GM23248 (cell line): ENCODE measurements at regions not wholly inside any gene's neighbourhood (a gene's known extent, or its start where the extent isn't known, plus 50 kb on each side); places are given as distances from the start of the nearest gene placed in this dataset.

Experiments used
- EZH2 ChIP-seq: fragments of 200-600 bp; sonication (generic); IDR thresholded peaks from 2 replicates; pipeline ENCODE4 v1.6.1; 2018; ENCODE audit warnings: antibody characterized with exemption, mild to moderate bottlenecking; ENCODE audit not compliant: insufficient read depth, poor library complexity, severe bottlenecking
- EZH2phosphoT487 ChIP-seq: fragments of 200-600 bp; sonication (generic); IDR thresholded peaks from 2 replicates; pipeline ENCODE4 v1.6.1; 2018; ENCODE audit warnings: antibody characterized with exemption, moderate library complexity, mild to moderate bottlenecking, low read depth; ENCODE audit not compliant: insufficient read depth

GRCh38 chr21:31484219-31484618 is 140.2 kb upstream of the TIAM1 start:
- TF ChIP-seq EZH2 (no peak), EZH2phosphoT487 (no peak)
